ENCODE measurements at regions not wholly inside any gene's neighbourhood (a gene's known extent, or its start where the extent isn't known, plus 50 kb on each side); places are given as distances from the start of the nearest gene placed in this dataset.

DNA sequence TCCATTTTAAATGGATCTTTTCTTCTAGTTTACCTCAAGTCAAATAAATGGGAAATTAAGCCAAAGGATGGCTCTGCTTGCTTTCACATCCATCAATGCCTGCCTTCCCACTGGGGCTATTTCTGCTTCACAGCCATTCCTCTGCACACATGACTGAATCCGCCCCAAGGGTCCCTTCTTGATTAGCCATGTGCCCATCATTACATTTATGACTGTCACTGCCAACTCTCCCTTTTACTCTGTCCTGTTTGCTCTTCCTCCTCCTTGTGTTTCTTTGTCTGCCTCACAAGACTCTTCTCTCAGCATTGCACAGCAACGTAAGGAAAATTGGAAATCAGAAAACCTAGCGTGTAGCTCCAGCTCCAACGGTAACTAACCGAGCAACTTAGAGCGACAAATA lies 410.2 kb downstream of the TBC1D4 start:
- H3K27me3 Mint-ChIP-seq (ENCODE audit: low read depth in 2 of 2): no peaks in the 10 kb centered on the region
- 91% methylated on average over 6 of the region's 6 CpGs for WGBS (ENCODE audit: insufficient coverage)
- no peaks in the 10 kb centered on the region for H3K4me1 ChIP-seq (ENCODE audit: control insufficient read depth, insufficient read depth, low read length)
- intact Hi-C loops (cut with micrococcal nuclease): no loop called here
- H3K4me3 ChIP-seq (ENCODE audit: low read length): no peak overlapping the region
- H3K4me1 Mint-ChIP-seq: no peaks in the 10 kb centered on the region
- H3K9me3 Mint-ChIP-seq: peaks cover 7 to 11% of the 10 kb centered on the region in 2 donors
- H3K27ac Mint-ChIP-seq: no peak overlapping the region
- no peak for ATAC-seq
- DNase-seq: no peak
- no peak overlapping the region for H3K4me3 Mint-ChIP-seq
- H3K27ac ChIP-seq (ENCODE audit: low read length): no peak overlapping the region
- H3K27me3 ChIP-seq (ENCODE audit: control insufficient read depth, insufficient read depth, low read length): no peaks in the 10 kb centered on the region
- TF ChIP-seq, protein P1, sequence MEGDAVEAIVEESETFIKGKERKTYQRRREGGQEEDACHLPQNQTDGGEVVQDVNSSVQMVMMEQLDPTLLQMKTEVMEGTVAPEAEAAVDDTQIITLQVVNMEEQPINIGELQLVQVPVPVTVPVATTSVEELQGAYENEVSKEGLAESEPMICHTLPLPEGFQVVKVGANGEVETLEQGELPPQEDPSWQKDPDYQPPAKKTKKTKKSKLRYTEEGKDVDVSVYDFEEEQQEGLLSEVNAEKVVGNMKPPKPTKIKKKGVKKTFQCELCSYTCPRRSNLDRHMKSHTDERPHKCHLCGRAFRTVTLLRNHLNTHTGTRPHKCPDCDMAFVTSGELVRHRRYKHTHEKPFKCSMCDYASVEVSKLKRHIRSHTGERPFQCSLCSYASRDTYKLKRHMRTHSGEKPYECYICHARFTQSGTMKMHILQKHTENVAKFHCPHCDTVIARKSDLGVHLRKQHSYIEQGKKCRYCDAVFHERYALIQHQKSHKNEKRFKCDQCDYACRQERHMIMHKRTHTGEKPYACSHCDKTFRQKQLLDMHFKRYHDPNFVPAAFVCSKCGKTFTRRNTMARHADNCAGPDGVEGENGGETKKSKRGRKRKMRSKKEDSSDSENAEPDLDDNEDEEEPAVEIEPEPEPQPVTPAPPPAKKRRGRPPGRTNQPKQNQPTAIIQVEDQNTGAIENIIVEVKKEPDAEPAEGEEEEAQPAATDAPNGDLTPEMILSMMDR (IDR thresholded peaks at IDR 0.05): no peak
- no peaks in the 10 kb centered on the region for H3K9me3 ChIP-seq (ENCODE audit: control insufficient read depth, insufficient read depth, low read length)
- H3K36me3 Mint-ChIP-seq: no peaks in the 10 kb centered on the region
- H3K36me3 ChIP-seq (ENCODE audit: control insufficient read depth, insufficient read depth, low read length): no peaks in the 10 kb centered on the region

DNA sequence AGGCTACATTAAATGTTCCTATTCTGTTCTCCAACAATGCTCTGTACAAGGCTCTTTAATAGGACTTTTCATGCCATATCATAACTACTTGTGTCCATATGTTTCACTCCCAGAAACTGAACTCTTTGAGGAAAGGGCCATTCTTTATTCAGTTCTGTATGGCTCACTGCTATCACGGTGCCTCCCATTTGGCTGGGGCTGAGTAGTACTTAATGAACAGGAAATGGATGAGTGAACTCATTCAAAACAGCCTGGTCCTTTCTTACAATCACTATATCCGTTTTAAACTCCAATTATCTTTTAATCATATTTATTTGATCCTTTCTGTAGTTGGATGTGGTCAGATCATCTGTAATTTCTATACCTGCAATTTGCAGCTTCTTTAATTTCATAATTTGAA lies 410.6 kb downstream of the TBC1D4 start:
- H3K9me3 ChIP-seq (ENCODE audit: control insufficient read depth, insufficient read depth, low read length): no peaks in the 10 kb centered on the region
- Mint-ChIP-seq H3K4me3 (no peak overlapping the region), H3K36me3 (no peaks in the 10 kb centered on the region), H3K9me3 (peaks cover 7 to 10% of the 10 kb centered on the region in 2 donors), H3K27ac (no peak overlapping the region), H3K4me1 (no peaks in the 10 kb centered on the region), H3K27me3 (ENCODE audit: low read depth in 2 of 2) (no peaks in the 10 kb centered on the region)
- no peak overlapping the region for H3K4me3 ChIP-seq (ENCODE audit: low read length)
- ATAC-seq (no peak), DNase-seq (no peak)
- WGBS (ENCODE audit: insufficient coverage): 60% methylated on average over 1 of the region's 2 CpGs
- intact Hi-C loops (cut with micrococcal nuclease): no loop called here
- no peaks in the 10 kb centered on the region for H3K36me3 ChIP-seq (ENCODE audit: control insufficient read depth, insufficient read depth, low read length)
- TF ChIP-seq, protein P1 (IDR thresholded peaks at IDR 0.05): no peak
- H3K27ac ChIP-seq (ENCODE audit: low read length): no peak overlapping the region
- no peaks in the 10 kb centered on the region for H3K4me1 ChIP-seq (ENCODE audit: control insufficient read depth, insufficient read depth, low read length)
- H3K27me3 ChIP-seq (ENCODE audit: control insufficient read depth, insufficient read depth, low read length): no peaks in the 10 kb centered on the region

DNA sequence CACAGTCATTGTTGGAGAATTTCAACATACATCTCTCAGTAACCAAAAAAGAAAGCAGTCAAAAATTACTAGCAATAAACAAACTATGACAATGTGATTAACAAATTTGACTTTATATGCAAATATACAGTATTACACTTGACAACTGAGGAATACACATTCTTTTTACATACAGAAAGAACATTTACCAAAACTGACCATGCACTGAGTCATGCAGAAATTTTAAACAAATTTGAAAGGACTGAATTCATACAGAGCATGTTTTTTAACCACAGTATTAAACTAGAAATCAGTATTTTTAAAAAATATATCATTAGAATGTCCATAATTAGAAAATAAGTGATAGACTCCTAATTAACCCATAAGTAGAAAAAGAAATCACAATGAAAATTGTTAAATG lies 420.1 kb downstream of the TBC1D4 start:
- Mint-ChIP-seq H3K4me1 (no peaks in the 10 kb centered on the region), H3K27me3 (ENCODE audit: low read depth in 2 of 2) (no peaks in the 10 kb centered on the region), H3K4me3 (no peak overlapping the region), H3K27ac (no peak overlapping the region), H3K9me3 (peaks cover 0 to 4% of the 10 kb centered on the region in 2 donors), H3K36me3 (no peaks in the 10 kb centered on the region)
- Histone ChIP-seq H3K36me3 (ENCODE audit: control insufficient read depth, insufficient read depth, low read length) (no peaks in the 10 kb centered on the region), H3K4me1 (ENCODE audit: control insufficient read depth, insufficient read depth, low read length) (no peaks in the 10 kb centered on the region), H3K27me3 (ENCODE audit: control insufficient read depth, insufficient read depth, low read length) (no peaks in the 10 kb centered on the region), H3K27ac (ENCODE audit: low read length) (no peak overlapping the region), H3K4me3 (ENCODE audit: low read length) (no peak overlapping the region), H3K9me3 (ENCODE audit: control insufficient read depth, insufficient read depth, low read length) (no peaks in the 10 kb centered on the region)
- DNase-seq (no peak), ATAC-seq (no peak)
- TF ChIP-seq, protein P1 (IDR thresholded peaks at IDR 0.05): no peak
- intact Hi-C loops (cut with micrococcal nuclease): no loop called here

DNA sequence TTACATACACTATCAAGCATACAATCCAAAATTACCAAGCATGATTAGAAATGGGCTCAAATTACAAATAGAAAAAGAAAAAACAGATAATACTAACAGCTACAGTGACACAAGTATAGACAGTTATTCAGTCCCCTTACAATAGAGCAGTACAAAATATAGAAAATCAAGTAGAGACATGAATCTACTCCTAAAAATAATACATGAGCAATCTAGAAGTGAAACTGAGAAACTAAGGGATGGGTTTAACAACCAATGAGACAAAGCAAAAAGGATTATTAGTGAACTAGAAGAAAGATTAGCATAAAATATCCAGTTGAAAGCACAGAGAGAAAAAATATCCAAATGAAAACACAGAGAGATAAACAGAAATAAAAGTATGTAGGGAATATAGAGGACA lies 426.7 kb downstream of the TBC1D4 start:
- H3K36me3 ChIP-seq (ENCODE audit: control insufficient read depth, insufficient read depth, low read length): no peaks in the 10 kb centered on the region
- TF ChIP-seq, protein P1 (IDR thresholded peaks at IDR 0.05): no peak
- no peak for DNase-seq
- intact Hi-C loops (cut with micrococcal nuclease): no loop called here
- no peak overlapping the region for H3K4me3 ChIP-seq (ENCODE audit: low read length)
- H3K27me3 ChIP-seq (ENCODE audit: control insufficient read depth, insufficient read depth, low read length): no peaks in the 10 kb centered on the region
- no peaks in the 10 kb centered on the region for H3K36me3 Mint-ChIP-seq
- H3K9me3 Mint-ChIP-seq: peaks cover 6 to 7% of the 10 kb centered on the region in 2 donors
- H3K4me3 Mint-ChIP-seq: no peak overlapping the region
- H3K9me3 ChIP-seq (ENCODE audit: control insufficient read depth, insufficient read depth, low read length): no peaks in the 10 kb centered on the region
- H3K27ac Mint-ChIP-seq: no peak overlapping the region
- no peaks in the 10 kb centered on the region for H3K4me1 Mint-ChIP-seq
- no peak overlapping the region for H3K27ac ChIP-seq (ENCODE audit: low read length)
- H3K4me1 ChIP-seq (ENCODE audit: control insufficient read depth, insufficient read depth, low read length): no peaks in the 10 kb centered on the region
- no peak for ATAC-seq
- no peaks in the 10 kb centered on the region for H3K27me3 Mint-ChIP-seq (ENCODE audit: low read depth in 2 of 2)
